ENCODE measurements at regions not wholly inside any gene's neighbourhood (a gene's known extent, or its start where the extent isn't known, plus 50 kb on each side); places are given as distances from the start of the nearest gene placed in this dataset.

DNA sequence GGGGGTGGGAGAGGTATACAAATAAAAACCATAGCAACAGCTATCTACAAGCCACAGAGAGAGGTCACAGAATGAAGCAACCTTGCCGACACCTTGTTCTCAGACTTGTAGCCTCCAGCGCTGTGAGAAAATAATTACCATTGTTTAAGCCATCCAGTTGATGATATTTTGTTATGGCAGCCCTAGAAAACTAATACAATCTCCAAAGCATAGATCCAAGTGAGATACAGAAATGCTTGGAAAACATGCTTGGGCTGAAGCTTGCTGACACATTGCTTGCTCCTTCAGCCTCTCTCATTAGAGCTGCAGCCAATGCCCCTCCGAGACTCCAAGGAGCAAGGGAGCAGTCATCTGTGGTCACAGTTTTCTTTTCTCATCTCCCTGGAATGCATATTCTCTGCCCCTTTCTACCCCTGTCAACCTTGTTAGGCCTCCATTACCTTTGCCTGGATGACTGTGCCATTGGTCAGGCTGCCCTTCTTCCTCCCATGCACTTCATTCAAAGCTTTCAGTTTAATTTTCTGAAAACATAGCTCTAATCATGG lies 401.4 kb upstream of the KLF4 start:
- no peak overlapping the region for H2AFZ ChIP-seq (ENCODE audit: insufficient read depth, low read depth, low read length, poor library complexity, severe bottlenecking)
- peaks cover 1% of the 10 kb centered on the region for H3K4me1 Mint-ChIP-seq
- H3K79me2 ChIP-seq (ENCODE audit: control insufficient read depth, insufficient read depth, low read length), result no peaks in the 10 kb centered on the region
- no peak overlapping the region for H3K4me3 ChIP-seq (ENCODE audit: control extremely low read depth in 1 of 5, extremely low read depth in 1 of 5, insufficient read depth in 1 of 5, low read depth in 2 of 5, low read length in 4 of 5)
- H3K4me1 ChIP-seq (ENCODE audit: control insufficient read depth in 2 of 2, insufficient read depth in 2 of 2, low read length in 2 of 2), result no peaks in the 10 kb centered on the region
- ATAC-seq (ENCODE audit: low read depth) (no peak), DNase-seq (no peak)
- no peaks in the 10 kb centered on the region for H3K36me3 ChIP-seq (replicated peaks in 1 of 2; ENCODE audit: control extremely low read depth in 1 of 2, control insufficient read depth in 1 of 2, extremely low read depth in 1 of 2, insufficient read depth in 2 of 2, low read length in 1 of 2)
- TF ChIP-seq CTCF (IDR thresholded peaks at IDR 0.05) (no peak), EZH2 (IDR thresholded peaks at IDR 0.05; ENCODE audit: borderline replicate concordance, insufficient read depth, low read depth, low read length, poor library complexity, severe bottlenecking) (no peak)
- CTCF ChIA-PET, result interaction anchor here (0.7 kb wide), 1 partner anchor 36 kb away, joined by 4 read pairs; no protein-coding TSS in a partner anchor
- H3K9ac ChIP-seq (ENCODE audit: low read length), result no peak overlapping the region
- H3K4me3 Mint-ChIP-seq, result no peak overlapping the region
- 100% methylated on average over 1 of the region's 3 CpGs for WGBS (ENCODE audit: insufficient coverage)
- no peak overlapping the region for H3K27ac ChIP-seq (ENCODE audit: low read length in 2 of 2)
- no peak overlapping the region for H3K27ac Mint-ChIP-seq
- no peaks in the 10 kb centered on the region for H3K27me3 ChIP-seq (replicated peaks in 1 of 4; ENCODE audit: control extremely low read depth in 1 of 4, control insufficient read depth in 3 of 4, insufficient read depth in 4 of 4, low read length in 3 of 4)
- no peaks in the 10 kb centered on the region for H3K27me3 Mint-ChIP-seq
- H3K9me3 Mint-ChIP-seq (ENCODE audit: insufficient read depth), result peaks cover 3% of the 10 kb centered on the region
- intact Hi-C loops (cut with micrococcal nuclease), result no loop called here
- peaks cover 0 to 12% (median 0%) of the 10 kb centered on the region in 3 donors for H3K9me3 ChIP-seq (ENCODE audit: control extremely low read depth in 1 of 3, control insufficient read depth in 2 of 3, insufficient read depth in 1 of 3, low read length in 2 of 3)
- H3K4me2 ChIP-seq (replicated peaks; ENCODE audit: low read depth, low read length, poor library complexity, severe bottlenecking), result no peak overlapping the region
- POLR2A ChIA-PET, result no interaction called here
- H4K20me1 ChIP-seq (ENCODE audit: control insufficient read depth, insufficient read depth, low read length, poor library complexity, severe bottlenecking), result no peaks in the 10 kb centered on the region

DNA sequence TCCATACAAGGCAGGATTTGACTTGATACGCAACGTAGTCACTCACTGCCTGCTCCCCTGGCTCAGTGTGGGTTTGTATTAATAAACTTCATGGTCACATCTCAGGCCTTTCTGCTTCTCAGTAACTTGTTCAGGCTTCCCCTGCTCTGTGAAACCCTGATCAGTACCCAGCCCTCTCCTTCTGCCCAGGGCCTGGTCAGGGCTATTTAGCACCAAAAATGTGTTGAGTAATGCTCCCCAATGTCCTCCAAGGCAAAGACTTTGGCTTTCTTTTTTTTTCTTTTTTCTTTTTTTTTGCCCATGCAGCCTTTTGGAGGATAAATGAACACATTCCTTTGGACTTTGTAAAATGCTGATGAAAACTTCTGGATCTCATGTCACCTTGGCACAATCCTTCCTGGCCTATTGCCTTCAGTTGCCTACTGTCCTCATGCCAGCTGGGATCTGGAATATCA lies 399.2 kb upstream of the KLF4 start:
- TF ChIP-seq CTCF (IDR thresholded peaks at IDR 0.05), result no peak
- no peak for TF ChIP-seq EZH2 (IDR thresholded peaks at IDR 0.05; ENCODE audit: borderline replicate concordance, insufficient read depth, low read depth, low read length, poor library complexity, severe bottlenecking)
- no peaks in the 10 kb centered on the region for H3K79me2 ChIP-seq (ENCODE audit: control insufficient read depth, insufficient read depth, low read length)
- no peaks in the 10 kb centered on the region for H3K27me3 ChIP-seq (replicated peaks in 1 of 4; ENCODE audit: control extremely low read depth in 1 of 4, control insufficient read depth in 3 of 4, insufficient read depth in 4 of 4, low read length in 3 of 4)
- intact Hi-C loops (cut with micrococcal nuclease), result no loop called here
- no peak for DNase-seq
- POLR2A ChIA-PET, result no interaction called here
- H3K27ac ChIP-seq (ENCODE audit: low read length in 2 of 2), result no peak overlapping the region
- peaks cover 3% of the 10 kb centered on the region for H3K9me3 Mint-ChIP-seq (ENCODE audit: insufficient read depth)
- no peaks in the 10 kb centered on the region for H3K27me3 Mint-ChIP-seq
- H3K4me2 ChIP-seq (replicated peaks; ENCODE audit: low read depth, low read length, poor library complexity, severe bottlenecking), result no peak overlapping the region
- H3K4me1 ChIP-seq (ENCODE audit: control insufficient read depth in 2 of 2, insufficient read depth in 2 of 2, low read length in 2 of 2), result peaks cover 6% of the 10 kb centered on the region in 2 donors
- no peak overlapping the region for H3K27ac Mint-ChIP-seq
- no peaks in the 10 kb centered on the region for H3K36me3 ChIP-seq (replicated peaks in 1 of 2; ENCODE audit: control extremely low read depth in 1 of 2, control insufficient read depth in 1 of 2, extremely low read depth in 1 of 2, insufficient read depth in 2 of 2, low read length in 1 of 2)
- H3K9ac ChIP-seq (ENCODE audit: low read length), result no peak overlapping the region
- CTCF ChIA-PET, result no interaction called here
- peaks cover 0 to 12% (median 0%) of the 10 kb centered on the region in 3 donors for H3K9me3 ChIP-seq (ENCODE audit: control extremely low read depth in 1 of 3, control insufficient read depth in 2 of 3, insufficient read depth in 1 of 3, low read length in 2 of 3)
- H3K4me1 Mint-ChIP-seq, result peaks cover 11% of the 10 kb centered on the region
- H2AFZ ChIP-seq (ENCODE audit: insufficient read depth, low read depth, low read length, poor library complexity, severe bottlenecking), result no peak overlapping the region
- H4K20me1 ChIP-seq (ENCODE audit: control insufficient read depth, insufficient read depth, low read length, poor library complexity, severe bottlenecking), result no peaks in the 10 kb centered on the region
- H3K4me3 Mint-ChIP-seq, result no peak overlapping the region
- ATAC-seq (ENCODE audit: low read depth), result no peak
- no peak overlapping the region for H3K4me3 ChIP-seq (ENCODE audit: control extremely low read depth in 1 of 5, extremely low read depth in 1 of 5, insufficient read depth in 1 of 5, low read depth in 2 of 5, low read length in 4 of 5)
- no CpG with 5 or more reads among the region's 2 CpGs for WGBS (ENCODE audit: insufficient coverage)

Data from B cell (primary cell).